ENCODE measurements at regions not wholly inside any gene's neighbourhood (a gene's known extent, or its start where the extent isn't known, plus 50 kb on each side); places are given as distances from the start of the nearest gene placed in this dataset.

- TF ChIP-seq, protein P1, sequence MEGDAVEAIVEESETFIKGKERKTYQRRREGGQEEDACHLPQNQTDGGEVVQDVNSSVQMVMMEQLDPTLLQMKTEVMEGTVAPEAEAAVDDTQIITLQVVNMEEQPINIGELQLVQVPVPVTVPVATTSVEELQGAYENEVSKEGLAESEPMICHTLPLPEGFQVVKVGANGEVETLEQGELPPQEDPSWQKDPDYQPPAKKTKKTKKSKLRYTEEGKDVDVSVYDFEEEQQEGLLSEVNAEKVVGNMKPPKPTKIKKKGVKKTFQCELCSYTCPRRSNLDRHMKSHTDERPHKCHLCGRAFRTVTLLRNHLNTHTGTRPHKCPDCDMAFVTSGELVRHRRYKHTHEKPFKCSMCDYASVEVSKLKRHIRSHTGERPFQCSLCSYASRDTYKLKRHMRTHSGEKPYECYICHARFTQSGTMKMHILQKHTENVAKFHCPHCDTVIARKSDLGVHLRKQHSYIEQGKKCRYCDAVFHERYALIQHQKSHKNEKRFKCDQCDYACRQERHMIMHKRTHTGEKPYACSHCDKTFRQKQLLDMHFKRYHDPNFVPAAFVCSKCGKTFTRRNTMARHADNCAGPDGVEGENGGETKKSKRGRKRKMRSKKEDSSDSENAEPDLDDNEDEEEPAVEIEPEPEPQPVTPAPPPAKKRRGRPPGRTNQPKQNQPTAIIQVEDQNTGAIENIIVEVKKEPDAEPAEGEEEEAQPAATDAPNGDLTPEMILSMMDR (IDR thresholded peaks at IDR 0.05; ENCODE audit: unreplicated experiment): no peak
- Mint-ChIP-seq H3K9me3 (peaks cover 15% of the 10 kb centered on the region), H3K4me3 (no peak overlapping the region), H3K4me1 (peaks cover 37% of the 10 kb centered on the region), H3K27me3 (ENCODE audit: low read depth) (no peaks in the 10 kb centered on the region), H3K36me3 (peaks cover 13% of the 10 kb centered on the region), H3K27ac (peak overlapping the region; percentile 94)
- DNase-seq (ENCODE audit: low spot score in 2 of 2, unreplicated experiment in 2 of 2): no peak
These were observed 96.9 kb upstream of the TNS3 start for GRCh38 chr7:47678641-47679380.

DNA sequence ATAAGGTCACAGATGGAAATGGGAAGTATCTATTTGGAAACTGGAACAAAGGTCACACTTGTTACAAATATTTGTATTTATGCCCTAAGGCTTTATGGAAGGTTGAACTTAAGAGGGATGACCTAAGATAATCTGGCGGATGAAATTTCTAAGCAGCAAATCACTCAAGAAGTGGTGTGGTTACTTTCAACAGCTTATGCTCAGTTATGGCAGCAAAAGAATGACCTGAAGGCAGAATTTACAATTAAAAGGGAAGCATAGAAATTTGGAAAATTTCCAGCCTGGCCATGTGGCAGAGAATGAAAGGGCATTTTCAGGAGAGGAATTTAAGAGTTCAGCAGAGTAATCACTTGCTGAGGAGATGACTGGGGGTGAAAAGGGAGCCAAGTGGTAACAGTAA, 95.8 kb upstream of the TNS3 start:
- TF ChIP-seq, protein P1 (IDR thresholded peaks at IDR 0.05; ENCODE audit: unreplicated experiment): no peak
- no peak for DNase-seq (ENCODE audit: low spot score in 2 of 2, unreplicated experiment in 2 of 2)
- H3K4me1 Mint-ChIP-seq: peaks cover 39% of the 10 kb centered on the region
- H3K4me3 Mint-ChIP-seq: no peak overlapping the region
- peaks cover 15% of the 10 kb centered on the region for H3K9me3 Mint-ChIP-seq
- peaks cover 13% of the 10 kb centered on the region for H3K36me3 Mint-ChIP-seq
- no peaks in the 10 kb centered on the region for H3K27me3 Mint-ChIP-seq (ENCODE audit: low read depth)
- H3K27ac Mint-ChIP-seq: peak overlapping the region; percentile 94

DNA sequence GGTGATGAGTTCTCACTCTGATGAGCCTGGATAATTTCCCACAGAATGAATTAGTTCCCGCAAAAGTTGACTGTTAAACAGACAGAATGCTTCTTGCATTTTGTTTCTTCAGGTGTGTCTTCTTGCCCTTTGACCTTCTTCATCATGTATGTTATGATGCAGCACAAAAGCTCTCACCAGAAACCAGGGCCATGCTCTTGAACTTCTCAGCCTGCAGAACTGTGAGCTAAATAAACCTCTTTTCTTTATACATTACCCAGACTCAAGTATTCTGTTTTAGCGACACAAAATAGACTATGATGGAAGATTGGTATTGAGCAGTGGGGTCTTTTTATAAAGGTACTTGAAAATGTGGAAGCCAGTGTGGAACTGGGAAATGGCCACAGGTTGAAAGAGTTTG, 95.2 kb upstream of the TNS3 start:
- TF ChIP-seq, protein P1 (IDR thresholded peaks at IDR 0.05; ENCODE audit: unreplicated experiment): no peak
- H3K4me1 Mint-ChIP-seq: peaks cover 45% of the 10 kb centered on the region
- no peak for DNase-seq (ENCODE audit: low spot score in 2 of 2, unreplicated experiment in 2 of 2)
- peaks cover 15% of the 10 kb centered on the region for H3K9me3 Mint-ChIP-seq
- peak overlapping the region; percentile 94 for H3K27ac Mint-ChIP-seq
- no peaks in the 10 kb centered on the region for H3K27me3 Mint-ChIP-seq (ENCODE audit: low read depth)
- H3K4me3 Mint-ChIP-seq: no peak overlapping the region
- H3K36me3 Mint-ChIP-seq: peaks cover 13% of the 10 kb centered on the region

GRCh38 chr7:47672977-47673381, 91.1 kb upstream of the TNS3 start:
- Mint-ChIP-seq H3K27ac (peak overlapping the region; percentile 88), H3K9me3 (peaks cover 15% of the 10 kb centered on the region), H3K36me3 (peaks cover 13% of the 10 kb centered on the region), H3K4me3 (no peak overlapping the region), H3K4me1 (peaks cover 38% of the 10 kb centered on the region), H3K27me3 (ENCODE audit: low read depth) (no peaks in the 10 kb centered on the region)
- TF ChIP-seq, protein P1 (IDR thresholded peaks at IDR 0.05; ENCODE audit: unreplicated experiment): no peak
- no peak for DNase-seq (ENCODE audit: low spot score in 2 of 2, unreplicated experiment in 2 of 2)

DNA sequence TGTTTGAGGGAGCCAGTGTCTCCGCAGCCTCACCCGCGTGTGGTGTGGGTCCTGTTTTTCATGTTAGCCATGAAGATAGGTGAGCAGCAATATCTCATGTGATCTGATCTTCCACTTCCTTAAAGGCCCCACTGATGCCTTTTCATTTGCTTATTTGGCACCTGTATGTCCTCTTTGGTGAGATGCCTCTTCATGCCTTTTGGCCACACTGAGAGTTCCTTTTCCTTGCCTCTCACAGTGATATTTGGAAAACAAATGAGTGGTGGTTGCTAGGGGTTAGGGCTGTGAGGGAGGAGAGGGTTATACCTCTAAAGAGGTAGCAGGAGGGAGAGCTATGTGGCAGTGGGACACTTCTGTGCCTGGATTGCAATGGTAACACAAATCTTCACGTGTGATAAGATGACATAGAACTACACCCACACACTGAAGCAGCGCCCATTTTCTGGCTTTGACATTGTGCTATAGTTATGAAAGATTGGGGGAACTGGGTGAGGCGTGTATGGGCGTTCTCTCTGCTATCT, 90.4 kb upstream of the TNS3 start:
- Mint-ChIP-seq H3K4me1 (peaks cover 31% of the 10 kb centered on the region), H3K27ac (peak overlapping the region; percentile 88), H3K36me3 (peaks cover 8% of the 10 kb centered on the region), H3K4me3 (no peak overlapping the region), H3K27me3 (ENCODE audit: low read depth) (no peaks in the 10 kb centered on the region), H3K9me3 (peaks cover 9% of the 10 kb centered on the region)
- no peak for DNase-seq (ENCODE audit: low spot score in 2 of 2, unreplicated experiment in 2 of 2)
- TF ChIP-seq, protein P1 (IDR thresholded peaks at IDR 0.05; ENCODE audit: unreplicated experiment): no peak

All from mesothelial cell of epicardium (in vitro differentiated cells).